Right lobe of liver (tissue), 4 donors: ENCODE measurements at regions not wholly inside any gene's neighbourhood (a gene's known extent, or its start where the extent isn't known, plus 50 kb on each side); places are given as distances from the start of the nearest gene placed in this dataset.

ENCODE experiments used
- CTCF ChIP-seq, 4 donors: fragments of 200-600 bp in 3 of 4; fragments of 450-650 bp in 1 of 4; IDR thresholded peaks; one replicate each; pipeline versions ENCODE4 v1.5.1 to v1.8.0; 2016 to 2022; ENCODE audit warnings: antibody characterized with exemption in 4 of 4, mild to moderate bottlenecking in 2 of 4
- POLR2A ChIP-seq: fragments of 450-650 bp; IDR thresholded peaks from one replicate; pipeline ENCODE4 v1.6.1; 2017; ENCODE audit warnings: antibody characterized with exemption, mild to moderate bottlenecking
- donor health status: DM: no; HTN: no; CAD: no.
- donor health status: DM: no; HTN: no; CAD: no.
- donor health status: DM: no; HTN: yes; CAD: no.

GRCh38 chr10:60648761-60649160 is 129.5 kb upstream of the CDK1 start:
- TF ChIP-seq CTCF (IDR thresholded peaks at IDR 0.05) (no peak), POLR2A (no peak)
